Suppressor macrophage (primary cell): ENCODE measurements at regions not wholly inside any gene's neighbourhood (a gene's known extent, or its start where the extent isn't known, plus 50 kb on each side); places are given as distances from the start of the nearest gene placed in this dataset.
"Not testable (repeated sequence)": the region's sequence is repeated elsewhere in the genome, so short reads cannot be mapped to it uniquely, and the experiment has no call there.

Experiments
- DNase-seq, 4 experiments: peaks; one replicate each; pipeline ENCODE4 v3.0.0-alpha.2; 2020 to 2022

DNA sequence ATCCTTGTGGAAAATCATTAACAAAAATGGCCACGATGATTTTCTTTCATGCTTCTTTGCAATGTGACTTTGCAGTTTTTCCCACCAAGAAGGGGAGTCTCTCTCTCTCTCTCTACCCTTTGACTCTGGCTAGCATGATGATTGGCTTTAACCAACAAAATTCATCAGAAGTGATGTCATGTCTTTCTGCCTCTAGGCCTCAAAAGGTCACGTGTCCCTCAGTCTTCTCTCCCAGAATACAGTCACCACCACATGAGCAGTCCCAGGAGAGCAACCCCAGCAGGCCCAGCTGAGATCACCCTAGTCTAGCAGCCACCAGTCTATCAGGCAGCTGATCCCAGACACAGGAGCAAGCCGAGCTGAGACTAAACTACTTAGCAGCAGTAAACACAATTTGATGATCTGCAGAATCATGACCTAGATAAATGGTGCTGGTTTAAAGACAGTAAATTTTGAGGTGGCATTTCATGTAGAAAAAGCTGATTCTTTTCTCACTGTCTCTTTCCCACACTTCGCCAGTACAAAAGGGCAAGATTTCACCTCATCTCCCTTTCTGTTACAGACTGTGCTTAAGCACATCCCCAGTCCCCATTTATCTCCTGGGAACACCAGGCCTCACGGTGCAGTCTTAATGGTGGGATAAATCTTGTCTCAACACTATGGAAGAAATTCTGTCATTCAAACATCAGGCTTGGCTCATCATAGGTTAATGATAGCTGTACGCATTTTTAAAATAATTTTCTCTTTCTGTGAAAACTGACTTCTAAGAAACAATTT lies 132.7 kb downstream of the SCG2 start:
- DNase-seq = peak; percentile 68 to 88 (median 82)

DNA sequence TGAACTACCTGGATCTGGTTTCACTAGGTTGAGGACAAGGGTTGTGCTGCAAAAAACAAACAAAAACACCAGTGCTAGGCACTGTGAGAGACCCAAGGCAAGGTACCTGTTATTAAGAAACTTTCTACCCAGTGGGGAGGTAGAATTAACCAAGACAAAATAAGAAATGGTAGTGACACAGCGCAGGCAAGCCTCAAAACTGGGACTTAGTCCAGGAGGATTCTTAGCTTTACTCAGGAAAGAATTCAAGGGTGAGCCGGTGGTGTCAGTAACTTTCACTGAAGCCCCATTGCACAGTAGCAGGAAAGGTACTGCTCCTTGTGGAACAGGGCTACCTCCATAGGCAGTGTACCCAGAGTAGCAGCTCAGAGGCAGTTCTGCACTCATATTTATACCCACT lies 131.6 kb downstream of the SCG2 start:
- no peak for DNase-seq

DNA sequence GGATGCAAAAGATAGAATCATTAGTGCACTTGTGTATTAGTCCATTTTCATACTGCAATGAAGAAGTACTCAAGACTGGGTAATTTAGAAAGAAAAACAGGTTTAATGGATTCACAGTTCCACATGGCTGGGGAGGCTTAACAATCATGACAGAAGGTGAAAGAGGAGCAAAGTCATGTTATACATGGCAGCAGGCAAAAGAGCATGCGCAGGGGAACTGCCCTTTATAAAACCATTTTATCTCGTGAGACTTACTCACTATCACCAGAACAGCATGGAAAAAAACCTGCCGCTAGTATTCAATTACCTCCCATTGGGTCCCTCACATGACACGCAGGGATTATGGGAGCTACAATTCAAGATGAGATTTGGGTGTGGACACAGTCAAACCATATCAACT lies 129.4 kb downstream of the SCG2 start:
- DNase-seq = no peak

DNA sequence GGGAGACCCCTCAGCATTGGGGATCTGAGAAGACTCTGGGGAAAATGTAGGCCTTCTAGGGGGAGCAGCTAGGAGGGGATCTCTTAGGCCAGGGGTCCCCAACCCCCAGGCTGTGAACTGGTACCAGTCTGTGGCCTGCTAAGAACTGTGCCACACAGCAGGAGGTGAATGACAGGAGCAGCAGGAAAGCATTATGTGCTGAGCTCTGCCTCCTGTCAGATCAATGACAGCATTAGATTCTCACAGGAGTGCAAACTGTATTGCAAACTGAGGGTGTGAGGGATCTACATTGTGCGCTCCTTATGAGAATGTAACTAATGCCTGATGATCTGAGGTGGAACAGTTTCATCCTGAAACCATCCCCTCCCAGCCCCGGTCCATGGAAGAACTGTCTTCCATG lies 127.3 kb downstream of the SCG2 start:
- no peak for DNase-seq

DNA sequence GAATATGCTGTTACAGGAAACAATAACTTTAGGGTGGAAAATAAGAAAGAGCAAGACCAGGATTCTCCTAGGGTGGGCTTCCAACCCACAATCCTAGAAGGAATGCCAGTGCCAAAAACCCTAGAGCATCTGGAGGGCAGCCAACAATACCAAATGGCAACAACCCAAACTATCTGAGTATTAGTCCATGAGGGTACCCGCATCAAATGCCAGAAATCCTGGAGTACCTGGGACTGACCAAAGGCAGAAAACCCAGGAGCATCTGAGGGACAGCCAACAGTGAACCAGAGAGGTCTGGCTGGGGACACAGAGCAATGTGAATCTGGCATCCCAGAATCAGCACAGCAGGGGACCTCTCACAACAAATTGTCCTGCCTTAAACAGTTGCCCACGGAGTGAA lies 126.3 kb downstream of the SCG2 start:
- no peak for DNase-seq

DNA sequence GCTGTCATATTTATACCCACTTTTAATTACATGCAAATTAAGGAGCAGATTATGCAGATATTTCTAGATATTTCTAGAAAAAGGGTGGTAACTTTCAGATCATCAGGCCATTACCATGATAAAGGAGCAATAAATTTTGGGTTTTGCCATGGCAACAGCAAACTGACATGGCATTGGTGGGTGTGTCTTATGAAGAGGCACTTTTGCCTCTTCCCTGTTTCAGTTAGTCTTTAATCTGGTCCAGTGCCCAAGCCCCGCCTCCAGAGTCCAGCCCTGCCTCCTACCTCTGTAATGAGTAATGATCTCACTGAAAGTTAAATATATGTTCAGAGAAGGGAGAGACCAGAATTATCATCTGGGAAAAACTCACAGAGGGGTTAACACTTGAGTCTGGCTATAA lies 124.8 kb downstream of the SCG2 start:
- no peak for DNase-seq

DNA sequence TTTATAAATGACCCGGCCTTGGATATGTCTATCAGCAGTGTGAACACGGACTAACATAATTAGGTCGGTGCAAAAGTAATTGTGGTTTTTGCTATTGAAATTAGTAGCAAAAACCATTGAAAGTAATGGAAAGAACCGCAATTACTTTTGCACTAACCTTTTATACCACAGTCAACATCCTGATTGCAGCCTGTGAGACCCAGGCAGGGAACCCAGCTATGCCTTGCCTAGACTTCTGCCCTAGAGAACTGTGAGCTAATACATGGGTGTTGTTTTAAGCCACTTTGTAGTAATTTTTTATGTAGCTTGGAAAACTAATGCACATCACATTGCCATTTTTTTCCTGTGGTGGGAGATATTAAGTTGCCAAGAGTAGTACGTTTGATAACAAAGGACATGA lies 120.7 kb downstream of the SCG2 start:
- no peak for DNase-seq

DNA sequence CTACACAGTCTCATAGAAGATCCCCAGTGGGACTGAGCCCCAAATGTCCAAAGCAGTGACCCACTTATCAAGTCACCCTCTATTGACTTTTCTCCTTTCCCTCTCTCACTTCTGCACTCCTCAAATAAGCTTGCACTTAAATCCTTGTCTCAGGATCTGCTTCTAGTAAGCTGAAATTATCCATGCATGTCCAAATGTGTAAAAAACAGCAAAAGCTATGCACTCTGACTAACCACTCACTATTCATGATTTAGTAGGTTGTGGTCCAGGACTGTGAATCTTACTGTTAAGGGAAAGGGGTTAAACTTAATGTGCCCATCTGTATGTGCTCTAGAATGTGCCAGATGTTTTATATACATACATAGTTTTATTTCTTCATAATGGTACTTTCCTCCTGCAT lies 115.4 kb downstream of the SCG2 start:
- no peak for DNase-seq

DNA sequence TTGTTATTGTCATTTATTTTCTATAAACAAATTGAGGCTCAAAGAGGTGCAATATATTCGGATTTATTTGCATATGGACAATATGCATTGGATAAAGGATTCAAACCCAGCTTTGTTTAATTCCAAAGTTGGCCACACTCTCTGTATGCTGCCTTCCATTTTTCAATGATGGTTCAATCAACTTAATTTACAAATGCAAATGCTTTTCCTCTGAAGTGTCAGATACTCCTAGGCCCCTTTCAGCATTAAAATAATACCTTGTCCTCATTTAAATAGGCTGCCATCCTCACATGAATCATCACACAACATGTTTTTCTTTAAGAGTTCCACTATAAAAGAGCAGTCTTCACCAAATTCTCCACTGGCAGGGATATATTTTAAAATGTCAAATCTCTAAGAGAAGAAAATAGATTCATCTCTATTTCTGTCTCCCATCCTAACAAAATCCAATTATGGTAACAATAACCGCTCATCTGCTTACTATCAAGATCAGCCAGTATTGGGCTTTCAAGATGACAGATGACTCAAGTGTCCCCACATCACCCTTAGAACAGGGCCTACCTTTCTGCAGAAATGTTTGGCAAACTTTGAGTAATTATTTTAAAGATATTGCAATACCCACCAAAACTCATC lies 114.8 kb downstream of the SCG2 start:
- no peak for DNase-seq

DNA sequence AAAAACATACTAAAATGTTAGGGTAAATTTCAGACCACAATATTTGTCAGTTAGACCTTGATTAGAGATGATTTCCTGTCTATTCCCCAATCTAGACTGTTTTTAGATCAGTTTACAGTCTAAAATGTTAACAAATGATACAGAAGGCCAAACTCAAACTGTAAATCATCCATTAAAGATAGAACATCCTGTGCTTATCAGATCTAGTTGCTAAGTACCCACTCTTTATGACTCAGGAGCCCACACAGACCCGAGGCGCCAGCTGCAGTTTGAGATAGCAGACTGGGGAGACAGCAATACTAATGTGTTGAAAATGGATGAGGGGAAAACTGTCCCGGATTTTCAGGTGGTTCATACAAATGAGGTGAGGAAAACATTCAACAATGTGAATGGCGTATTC lies 113.3 kb downstream of the SCG2 start:
- no peak for DNase-seq

DNA sequence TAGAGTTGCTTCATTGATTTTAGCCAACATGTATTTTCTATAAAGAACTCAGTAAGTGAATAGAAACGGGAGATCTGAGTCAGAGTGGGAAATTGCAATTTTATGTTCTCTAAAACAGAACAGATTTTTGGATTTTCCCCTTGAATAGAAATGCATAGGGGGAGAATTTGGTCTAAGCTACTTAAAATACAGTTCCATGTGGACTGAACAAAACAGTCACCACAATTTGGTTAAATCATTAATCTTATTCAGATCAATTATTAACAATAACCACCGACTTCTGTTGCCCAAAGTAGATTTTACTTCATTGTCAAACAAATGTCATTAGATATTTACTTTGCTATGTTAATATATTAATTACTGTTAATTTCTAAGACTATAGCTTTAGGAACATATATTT lies 107.7 kb downstream of the SCG2 start:
- DNase-seq = no peak

DNA sequence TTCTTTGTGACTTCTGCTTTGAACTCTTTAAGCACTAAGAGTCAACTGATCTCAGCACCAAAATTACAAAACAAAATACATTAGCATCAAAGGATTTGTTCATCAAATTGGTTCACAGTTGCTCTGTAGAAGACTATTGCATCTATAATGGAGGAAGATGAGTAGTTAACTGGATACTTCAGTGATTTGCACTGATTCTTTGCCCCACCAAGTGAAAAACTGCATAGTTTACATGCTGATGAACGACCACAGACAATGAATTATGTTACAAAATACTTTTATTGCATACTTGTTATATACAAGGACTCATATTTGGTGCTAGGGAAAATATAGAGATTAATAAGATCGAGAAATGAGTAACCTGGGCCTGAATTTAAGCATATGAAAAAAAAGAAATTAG lies 107.2 kb downstream of the SCG2 start:
- DNase-seq = no peak

DNA sequence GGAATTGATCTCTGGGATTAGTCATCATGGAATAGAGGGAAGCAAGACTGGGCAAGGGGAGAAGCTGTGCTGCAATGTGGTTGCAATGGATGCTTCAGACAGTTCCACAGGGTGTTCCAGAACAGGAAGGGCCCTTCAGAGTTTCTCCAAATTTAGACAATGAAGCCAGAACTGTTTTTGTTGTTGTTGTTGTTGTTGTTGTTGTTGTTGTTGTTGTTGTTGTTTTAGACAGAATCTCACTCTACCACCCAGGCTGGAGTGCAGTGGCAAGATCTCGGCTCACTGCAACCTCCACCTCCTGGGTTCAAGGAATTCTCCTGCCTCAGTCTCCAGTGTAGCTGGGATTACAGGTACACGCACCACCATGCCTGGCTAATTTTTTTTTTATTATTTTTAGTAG lies 105.3 kb downstream of the SCG2 start:
- DNase-seq = not testable (repeated sequence)

DNA sequence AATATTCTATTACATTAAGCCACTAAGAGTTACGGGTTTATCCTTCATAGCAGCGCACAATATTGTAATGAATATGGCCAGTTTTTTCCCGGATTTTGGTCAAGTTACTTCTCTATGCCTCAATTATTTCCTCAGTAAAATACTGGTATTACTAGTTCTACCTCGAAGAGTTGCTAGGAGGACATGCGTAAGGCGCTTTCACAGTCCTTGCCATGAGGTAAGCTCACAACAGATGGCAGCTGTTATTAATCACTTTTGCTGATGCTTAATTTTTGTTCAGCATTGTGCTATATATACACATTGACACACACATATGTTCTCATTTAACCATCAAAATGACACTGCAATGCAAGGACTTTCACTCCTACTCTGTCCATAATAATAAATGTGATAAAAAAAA lies 101.5 kb downstream of the SCG2 start:
- DNase-seq = no peak

DNA sequence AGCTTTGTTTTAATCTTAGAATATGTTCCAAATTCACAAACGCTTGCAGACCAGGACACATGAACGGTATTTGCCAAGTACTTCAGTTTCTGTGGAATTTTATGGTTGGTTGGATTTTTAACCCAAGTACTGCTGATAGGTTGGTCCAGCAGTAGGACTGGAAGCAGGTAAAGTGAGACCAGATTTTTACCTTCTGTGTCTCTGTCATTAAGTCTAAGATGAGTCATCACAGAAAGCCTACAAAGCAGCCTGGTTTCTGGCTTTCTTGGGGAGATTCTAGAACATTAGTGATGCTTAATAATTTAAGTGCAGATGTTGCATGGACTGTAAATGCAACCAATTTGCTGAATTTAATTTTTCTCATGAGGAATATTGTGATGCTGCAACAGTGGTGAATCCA lies 100.5 kb downstream of the SCG2 start:
- no peak for DNase-seq

DNA sequence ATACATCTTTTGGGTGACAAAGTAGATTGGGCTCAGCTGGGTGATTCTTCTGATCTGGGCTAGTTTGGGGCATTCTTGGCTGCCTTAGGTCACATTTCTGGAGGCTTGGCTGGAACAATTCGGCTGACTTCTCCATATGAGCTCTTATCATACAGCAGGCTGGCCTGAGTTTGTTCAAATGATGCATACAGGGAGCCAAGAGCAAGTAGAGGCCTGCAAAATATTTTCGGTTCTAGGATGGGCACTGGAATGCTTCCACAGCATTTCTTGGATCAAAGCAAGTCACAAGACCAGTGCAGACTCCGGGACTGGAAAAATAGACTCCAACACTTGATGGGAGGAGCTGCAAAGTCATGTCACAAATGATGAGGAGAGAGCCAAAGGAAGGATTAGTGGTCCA lies 98.4 kb downstream of the SCG2 start:
- no peak for DNase-seq

DNA sequence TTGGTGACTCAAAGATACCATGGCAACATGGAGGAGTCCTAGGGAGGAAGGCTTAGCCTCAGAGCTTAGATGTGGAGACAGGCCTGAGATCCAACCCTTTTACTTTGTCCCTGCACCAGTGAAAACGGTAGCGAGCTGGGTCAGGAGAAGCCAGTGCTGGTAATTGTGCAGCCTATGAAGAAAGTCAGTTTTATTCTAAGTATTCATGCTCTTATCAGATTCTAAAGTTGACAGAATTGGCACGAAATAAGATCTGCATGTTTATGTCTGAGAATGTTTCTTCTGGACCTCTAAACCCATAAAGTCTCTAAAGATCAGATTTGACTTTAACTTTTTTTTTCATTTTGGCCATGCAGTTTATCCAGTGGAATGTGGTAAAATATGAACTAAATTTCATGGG lies 93.8 kb downstream of the SCG2 start:
- DNase-seq = no peak

DNA sequence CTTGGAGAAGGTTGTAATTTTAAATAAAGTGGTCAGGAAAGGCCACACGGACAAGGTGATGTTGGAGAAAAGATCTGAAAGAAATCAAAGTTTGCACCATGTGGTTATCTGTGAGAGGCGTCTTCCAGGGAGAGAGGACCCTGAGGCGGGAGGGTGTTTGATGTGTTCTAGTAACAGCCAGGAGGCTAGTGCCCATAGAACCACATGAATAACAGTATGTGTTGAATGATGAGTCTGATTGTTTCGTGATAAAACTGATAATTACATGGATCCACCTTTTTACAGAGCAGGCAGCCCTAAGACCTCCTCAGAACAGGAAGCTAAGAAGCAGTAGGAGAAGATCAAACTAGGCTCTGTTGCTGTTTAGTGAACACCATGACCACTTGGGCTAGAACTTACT lies 91.4 kb downstream of the SCG2 start:
- no peak for DNase-seq

DNA sequence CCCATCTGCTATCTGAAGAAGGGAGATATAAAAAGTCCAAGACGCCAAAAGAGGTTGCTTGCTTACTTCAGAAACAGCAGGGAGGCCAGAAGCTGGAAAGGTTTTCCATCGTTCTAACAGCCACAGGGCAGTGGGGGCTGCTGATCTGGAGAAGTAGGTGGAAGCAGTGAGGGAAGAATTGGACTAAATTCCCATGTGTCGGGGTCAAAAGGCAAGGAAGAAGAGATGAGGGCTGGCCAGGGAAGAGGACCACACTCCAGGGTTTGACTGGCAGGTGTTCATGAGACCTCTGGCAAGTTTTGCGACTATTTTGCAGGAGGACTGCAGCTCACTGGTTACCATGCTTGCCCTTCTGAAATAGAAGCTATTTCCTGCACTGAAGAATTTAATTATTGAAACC lies 91.0 kb downstream of the SCG2 start:
- no peak for DNase-seq

DNA sequence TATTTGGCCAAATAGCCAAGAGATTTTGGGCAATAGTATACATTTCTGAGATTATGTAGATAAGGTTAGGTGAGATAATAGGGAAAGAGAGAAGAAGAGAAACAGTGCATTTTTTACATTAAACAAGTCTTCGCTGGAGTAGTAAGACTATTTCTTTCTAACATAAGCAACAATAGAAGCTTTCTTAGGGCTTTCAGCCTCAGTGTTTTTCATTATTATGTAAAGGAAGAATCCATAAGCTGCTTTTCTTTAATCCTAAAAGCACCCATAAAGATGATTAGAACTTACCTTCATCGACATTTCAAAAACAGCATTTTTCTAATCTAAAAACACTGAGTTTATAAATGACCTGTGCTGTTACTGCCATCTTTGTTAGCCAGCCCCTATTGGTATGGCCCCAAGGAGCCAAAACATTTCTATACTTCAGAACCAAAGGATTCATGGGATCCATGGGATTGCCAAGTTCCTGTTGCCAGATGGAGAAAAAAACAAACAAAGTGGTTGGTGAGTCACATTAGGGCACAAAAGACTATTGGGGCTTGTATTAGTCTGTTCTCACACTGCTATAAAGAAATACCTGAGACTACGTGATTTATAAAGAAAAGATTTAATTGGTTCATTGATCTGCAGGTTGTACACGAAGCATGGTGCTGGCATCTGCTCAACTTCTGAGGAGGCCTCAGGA lies 88.2 kb downstream of the SCG2 start:
- no peak for DNase-seq

DNA sequence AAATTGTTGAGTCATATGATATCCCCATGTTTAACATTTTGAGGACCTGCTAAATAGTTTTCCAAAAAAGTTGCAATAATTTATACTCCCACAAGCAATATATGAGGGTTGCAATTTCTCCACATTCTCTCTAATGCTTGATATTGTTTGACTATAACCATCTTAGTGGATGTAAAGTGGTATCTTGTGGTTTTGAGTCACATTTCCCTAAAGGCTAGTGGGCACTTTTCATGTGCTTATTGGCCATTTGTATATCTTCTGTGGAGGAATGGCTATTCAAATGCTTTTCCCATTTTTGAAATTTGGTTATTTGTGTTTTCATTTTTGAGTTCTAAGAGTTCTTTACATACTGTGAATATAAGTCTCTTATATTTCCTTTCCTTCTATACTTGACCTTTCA lies 82.7 kb downstream of the SCG2 start:
- no peak for DNase-seq

DNA sequence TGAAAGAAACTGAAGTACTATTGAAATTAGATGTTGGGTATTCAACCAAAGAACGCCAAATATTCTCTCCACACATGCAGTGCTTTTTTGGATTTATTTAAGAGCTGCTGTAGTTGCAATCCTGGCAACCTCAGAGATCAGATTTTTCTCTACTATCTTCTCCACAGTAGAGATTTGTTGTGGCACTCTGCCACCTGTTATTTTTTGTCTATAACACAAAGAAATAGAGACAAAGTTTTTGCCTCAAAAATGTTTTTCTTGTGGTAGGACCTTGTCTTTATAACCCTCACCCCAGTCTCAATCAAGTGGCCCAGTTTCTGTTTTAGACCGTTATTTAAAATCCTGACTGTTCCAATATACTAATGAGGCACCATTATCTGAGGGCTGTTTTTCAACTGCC lies 79.4 kb downstream of the SCG2 start:
- DNase-seq = no peak

DNA sequence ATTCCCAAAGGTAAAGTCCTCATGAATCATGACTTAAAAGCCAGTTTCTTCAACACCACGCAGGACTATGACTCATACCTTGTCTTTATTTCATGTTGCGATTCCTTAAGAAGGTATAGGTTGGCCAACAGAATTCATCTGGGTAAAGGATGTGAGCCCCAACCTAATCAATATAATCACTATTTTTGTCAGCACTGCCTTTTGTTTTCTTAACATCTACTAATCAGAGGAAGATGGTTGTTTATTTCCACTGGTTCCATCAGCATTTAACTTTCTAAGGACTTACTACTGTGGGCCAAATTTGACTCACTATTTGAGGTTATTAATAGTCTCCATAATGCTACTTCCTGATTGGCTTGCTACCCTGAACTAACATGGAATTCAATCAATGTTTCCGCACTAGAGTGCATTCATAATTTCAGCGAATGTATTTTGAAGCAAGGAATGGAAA lies 78.6 kb downstream of the SCG2 start:
- DNase-seq = no peak

DNA sequence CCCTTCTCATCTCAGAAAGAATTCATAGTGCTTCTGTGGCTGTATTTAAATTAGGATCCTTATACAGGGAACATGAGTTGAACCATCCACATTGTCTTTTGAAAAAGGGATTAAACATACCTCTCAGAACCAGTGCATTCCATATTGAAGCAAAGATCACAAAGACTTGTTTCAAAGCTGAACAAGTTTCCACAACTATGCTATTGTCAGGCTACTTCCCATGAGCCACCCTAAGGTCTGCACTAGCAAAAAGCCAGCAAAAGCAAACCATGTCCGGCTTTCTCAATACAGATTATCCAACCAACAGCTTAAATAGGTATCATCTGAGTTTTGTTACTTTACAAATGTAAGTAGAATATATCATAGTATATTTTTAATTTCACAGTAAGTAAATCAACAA lies 78.1 kb downstream of the SCG2 start:
- DNase-seq = no peak
